Smooth muscle cell (in vitro differentiated cells): ENCODE measurements at regions not wholly inside any gene's neighbourhood (a gene's known extent, or its start where the extent isn't known, plus 50 kb on each side); places are given as distances from the start of the nearest gene placed in this dataset.

Experiments
- DNase-seq: peaks from one replicate; lab custom pipeline; 2025; ENCODE audit not compliant: unreplicated experiment; lab: John Stamatoyannopoulos, UW
- H2AFZ ChIP-seq: fragments of 200-600 bp; sonication (generic); 2 replicates; pipeline ENCODE4 v1.6.0; 2016; ENCODE audit warnings: antibody characterized with exemption, low read depth, mild to moderate bottlenecking
- H3F3A ChIP-seq: fragments of 200-600 bp; sonication (generic); 2 replicates; pipeline ENCODE4 v1.6.0; 2017; ENCODE audit warnings: antibody characterized with exemption, low read depth
- H3K27ac ChIP-seq: fragments of 200-600 bp; sonication (generic); 2 replicates; pipeline ENCODE4 v1.5.1; 2016; ENCODE audit warnings: low read depth, mild to moderate bottlenecking
- H3K27me3 ChIP-seq: fragments of 200-600 bp; sonication (generic); 2 replicates; pipeline ENCODE4 v1.6.1; 2016; ENCODE audit warnings: low read depth, mild to moderate bottlenecking
- H3K36me3 ChIP-seq: fragments of 200-600 bp; sonication (generic); 2 replicates; pipeline ENCODE4 v1.5.1; 2016; ENCODE audit warnings: low read depth
- H3K4me1 ChIP-seq: fragments of 200-600 bp; sonication (generic); 2 replicates; pipeline ENCODE4 v1.5.1; 2016; ENCODE audit warnings: low read depth
- H3K4me2 ChIP-seq: fragments of 200-600 bp; sonication (generic); 2 replicates; pipeline ENCODE4 v1.6.0; 2016; ENCODE audit warnings: mild to moderate bottlenecking
- H3K4me3 ChIP-seq: fragments of 200-600 bp; sonication (generic); 2 replicates; pipeline ENCODE4 v1.5.1; 2016; ENCODE audit warnings: mild to moderate bottlenecking
- H3K79me2 ChIP-seq: fragments of 200-600 bp; sonication (generic); 2 replicates; pipeline ENCODE4 v1.6.0; 2016; ENCODE audit warnings: low read depth, mild to moderate bottlenecking
- H3K9ac ChIP-seq: fragments of 200-600 bp; sonication (generic); 2 replicates; pipeline ENCODE4 v1.6.0; 2016; ENCODE audit warnings: low read depth
- H3K9me3 ChIP-seq: fragments of 200-600 bp; sonication (generic); replicated peaks from 2 replicates; pipeline ENCODE4 v1.5.1; 2016; ENCODE audit warnings: low read depth
- H4K20me1 ChIP-seq: fragments of 200-600 bp; sonication (generic); 2 replicates; pipeline ENCODE4 v1.6.0; 2016; ENCODE audit warnings: low read depth
- WGBS: methylation state at CpG from one replicate; pipeline ENCODE4 v1.1.7; 2016; ENCODE audit warnings: low lambda C conversion rate; 5-methylcytosine and 5-hydroxymethylcytosine counted together
- TF ChIP-seq, protein P1 (sequence below): fragments of 200-600 bp; sonication (generic); IDR thresholded peaks from 2 replicates; pipeline ENCODE4 v1.5.1; 2017; ENCODE audit warnings: borderline replicate concordance, mild to moderate bottlenecking, antibody characterized with exemption; ENCODE audit not compliant: insufficient read depth, poor library complexity, severe bottlenecking

DNA sequence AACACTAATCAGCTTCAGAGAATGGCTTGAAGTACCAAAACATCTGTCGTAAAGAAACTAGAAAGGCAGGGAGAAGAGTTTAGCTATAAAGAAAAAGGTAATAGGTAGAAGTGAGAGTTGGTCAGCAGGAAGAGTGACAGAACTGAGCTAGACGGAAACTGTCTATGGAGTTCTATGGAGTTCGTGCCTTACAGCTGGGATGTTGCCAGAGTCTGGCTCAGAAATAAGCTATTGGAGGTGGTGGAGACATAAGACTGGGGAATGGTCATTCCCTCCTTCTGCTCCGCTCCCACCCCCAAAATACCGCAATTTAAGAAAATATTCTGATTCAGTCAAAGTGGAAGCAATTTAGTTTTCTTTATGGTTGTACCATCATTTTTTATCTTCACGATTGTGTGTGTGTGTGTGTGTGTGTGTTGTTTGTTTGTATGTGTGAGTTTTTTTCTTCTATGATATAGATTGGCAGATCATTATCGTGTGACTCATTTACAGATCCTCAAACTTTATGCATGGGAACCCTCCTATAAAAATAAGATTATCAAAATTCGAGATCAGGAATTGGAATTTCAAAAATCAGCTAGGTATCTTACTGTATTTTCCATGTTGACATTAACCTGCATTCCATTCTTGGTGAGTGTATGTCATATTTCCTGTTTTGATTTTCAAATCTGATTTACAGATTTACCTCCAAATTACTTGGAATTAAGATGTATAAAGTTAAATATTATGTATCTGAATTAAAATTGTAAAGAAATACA is 79.0 kb downstream of the HSPA13 start:
- Histone ChIP-seq H3K79me2 (no peaks in the 10 kb centered on the region), H3K9ac (no peak overlapping the region), H3K27me3 (no peaks in the 10 kb centered on the region), H3F3A (no peaks in the 10 kb centered on the region), H3K36me3 (no peaks in the 10 kb centered on the region), H4K20me1 (no peaks in the 10 kb centered on the region), H3K4me1 (no peaks in the 10 kb centered on the region), H3K9me3 (no peaks in the 10 kb centered on the region), H3K4me2 (no peak overlapping the region), H2AFZ (no peak overlapping the region), H3K4me3 (no peak overlapping the region), H3K27ac (no peak overlapping the region)
- 88% methylated on average over 8 of the region's 8 CpGs for WGBS
- TF ChIP-seq, protein P1, sequence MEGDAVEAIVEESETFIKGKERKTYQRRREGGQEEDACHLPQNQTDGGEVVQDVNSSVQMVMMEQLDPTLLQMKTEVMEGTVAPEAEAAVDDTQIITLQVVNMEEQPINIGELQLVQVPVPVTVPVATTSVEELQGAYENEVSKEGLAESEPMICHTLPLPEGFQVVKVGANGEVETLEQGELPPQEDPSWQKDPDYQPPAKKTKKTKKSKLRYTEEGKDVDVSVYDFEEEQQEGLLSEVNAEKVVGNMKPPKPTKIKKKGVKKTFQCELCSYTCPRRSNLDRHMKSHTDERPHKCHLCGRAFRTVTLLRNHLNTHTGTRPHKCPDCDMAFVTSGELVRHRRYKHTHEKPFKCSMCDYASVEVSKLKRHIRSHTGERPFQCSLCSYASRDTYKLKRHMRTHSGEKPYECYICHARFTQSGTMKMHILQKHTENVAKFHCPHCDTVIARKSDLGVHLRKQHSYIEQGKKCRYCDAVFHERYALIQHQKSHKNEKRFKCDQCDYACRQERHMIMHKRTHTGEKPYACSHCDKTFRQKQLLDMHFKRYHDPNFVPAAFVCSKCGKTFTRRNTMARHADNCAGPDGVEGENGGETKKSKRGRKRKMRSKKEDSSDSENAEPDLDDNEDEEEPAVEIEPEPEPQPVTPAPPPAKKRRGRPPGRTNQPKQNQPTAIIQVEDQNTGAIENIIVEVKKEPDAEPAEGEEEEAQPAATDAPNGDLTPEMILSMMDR = no peak
- no peak for DNase-seq

DNA sequence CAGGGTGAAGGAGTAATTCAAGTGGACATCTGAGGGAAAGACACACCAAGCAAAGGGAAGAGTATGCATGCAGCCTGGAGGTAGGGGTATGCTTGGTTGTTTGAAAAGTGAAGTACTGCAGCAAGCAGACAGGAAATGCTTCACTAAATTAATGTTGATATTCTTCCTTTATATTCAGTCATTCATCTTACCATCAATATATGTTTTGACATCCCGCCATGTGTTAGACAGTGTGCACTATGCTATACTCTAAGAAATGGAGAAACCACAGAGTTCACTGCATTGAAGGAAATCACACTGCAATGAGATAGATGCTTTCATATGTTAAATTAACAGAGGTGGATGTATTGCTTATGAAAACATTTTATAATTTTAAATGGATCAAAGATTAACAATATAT is 82.9 kb downstream of the HSPA13 start:
- H3K79me2 ChIP-seq = no peaks in the 10 kb centered on the region
- no peak for DNase-seq
- WGBS = 96% methylated on average over 1 of the region's 1 CpG
- H3F3A ChIP-seq = no peaks in the 10 kb centered on the region
- H3K9me3 ChIP-seq = no peaks in the 10 kb centered on the region
- no peak overlapping the region for H3K27ac ChIP-seq
- no peaks in the 10 kb centered on the region for H4K20me1 ChIP-seq
- TF ChIP-seq, protein P1 = no peak
- no peak overlapping the region for H3K4me2 ChIP-seq
- H2AFZ ChIP-seq = no peak overlapping the region
- no peak overlapping the region for H3K4me3 ChIP-seq
- H3K27me3 ChIP-seq = no peaks in the 10 kb centered on the region
- no peak overlapping the region for H3K9ac ChIP-seq
- no peaks in the 10 kb centered on the region for H3K36me3 ChIP-seq
- no peaks in the 10 kb centered on the region for H3K4me1 ChIP-seq

DNA sequence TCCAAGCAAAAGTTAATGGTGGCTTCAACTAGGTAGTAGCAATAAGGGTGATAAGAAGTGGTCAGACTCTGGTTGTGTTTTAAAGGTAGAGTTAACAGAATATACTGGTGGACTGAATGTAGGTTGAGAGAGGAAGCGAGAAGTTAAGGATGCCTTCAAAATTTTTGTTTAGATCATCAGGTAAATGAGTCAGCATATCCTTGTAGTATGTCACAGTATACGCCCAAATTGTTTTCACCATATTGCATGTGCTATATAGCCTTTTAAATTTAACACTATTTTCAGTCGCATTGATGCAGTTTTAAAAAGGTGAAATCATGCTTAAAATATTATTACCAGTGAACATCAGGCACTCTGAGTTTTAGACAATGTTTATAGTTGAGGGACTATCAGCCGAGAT is 74.6 kb downstream of the RBM11 start:
- H3K27ac ChIP-seq = no peak overlapping the region
- no peaks in the 10 kb centered on the region for H3K79me2 ChIP-seq
- no peaks in the 10 kb centered on the region for H3K9me3 ChIP-seq
- no peak overlapping the region for H3K4me2 ChIP-seq
- H3K4me3 ChIP-seq = no peak overlapping the region
- no peaks in the 10 kb centered on the region for H3F3A ChIP-seq
- no peaks in the 10 kb centered on the region for H3K36me3 ChIP-seq
- H4K20me1 ChIP-seq = no peaks in the 10 kb centered on the region
- H3K27me3 ChIP-seq = no peaks in the 10 kb centered on the region
- no peak overlapping the region for H2AFZ ChIP-seq
- TF ChIP-seq, protein P1 = no peak
- DNase-seq = no peak
- no peak overlapping the region for H3K9ac ChIP-seq
- H3K4me1 ChIP-seq = no peaks in the 10 kb centered on the region
- 92% methylated on average over 4 of the region's 4 CpGs for WGBS

DNA sequence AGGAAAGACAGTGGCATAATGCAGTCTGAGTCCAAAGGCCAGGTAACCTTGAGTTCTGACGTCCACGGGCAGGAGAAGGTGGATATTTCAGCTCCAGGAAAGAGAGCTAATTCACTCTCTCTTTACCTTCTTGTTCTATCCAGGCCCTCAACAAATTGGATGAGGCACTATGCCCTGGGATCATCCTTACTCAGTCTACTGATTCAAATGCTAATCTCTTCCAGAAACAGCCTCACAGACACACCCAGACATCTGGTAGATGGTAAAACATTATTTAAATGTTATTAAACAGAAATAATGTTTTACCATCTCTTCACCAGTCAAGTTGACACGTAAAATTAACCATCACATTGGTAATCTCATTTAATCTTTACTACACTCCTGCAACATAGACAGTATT is 73.0 kb downstream of the RBM11 start:
- Histone ChIP-seq H3K79me2 (no peaks in the 10 kb centered on the region), H3K9ac (no peak overlapping the region), H2AFZ (no peak overlapping the region), H3K4me2 (no peak overlapping the region), H3K27me3 (no peaks in the 10 kb centered on the region), H3K4me3 (no peak overlapping the region), H3K4me1 (no peaks in the 10 kb centered on the region), H3F3A (no peaks in the 10 kb centered on the region), H3K27ac (no peak overlapping the region), H3K9me3 (no peaks in the 10 kb centered on the region), H3K36me3 (no peaks in the 10 kb centered on the region), H4K20me1 (no peaks in the 10 kb centered on the region)
- WGBS = 85% methylated on average over 3 of the region's 3 CpGs
- DNase-seq = no peak
- TF ChIP-seq, protein P1 = no peak
